ENCODE measurements at regions not wholly inside any gene's neighbourhood (a gene's known extent, or its start where the extent isn't known, plus 50 kb on each side); places are given as distances from the start of the nearest gene placed in this dataset.

DNA sequence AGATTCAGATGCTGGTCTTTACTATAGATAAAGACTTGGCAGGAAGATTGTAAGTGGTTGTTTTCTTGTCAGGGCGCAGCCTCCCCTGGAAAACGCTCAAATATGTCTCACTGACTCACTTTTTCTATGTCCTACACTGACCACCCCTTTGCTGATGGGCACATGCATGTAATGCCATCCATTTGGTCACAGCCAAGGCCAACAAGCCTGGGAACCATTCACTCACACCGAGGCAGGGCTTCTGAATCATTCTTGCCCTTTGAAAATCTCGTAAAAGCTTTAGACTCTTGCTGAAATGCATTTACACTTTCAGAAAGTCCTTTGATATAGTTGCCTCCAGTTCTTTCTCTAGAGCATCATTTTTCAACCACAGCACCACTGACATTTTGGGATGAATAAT, 249.4 kb downstream of the ACTL7B start:
- Mint-ChIP-seq H3K27ac (no peak overlapping the region), H3K36me3 (ENCODE audit: insufficient read depth in 1 of 3, low read depth in 3 of 3) (no peaks in the 10 kb centered on the region), H3K4me3 (no peak overlapping the region), H3K27me3 (ENCODE audit: low read depth) (no peaks in the 10 kb centered on the region; the same call in 1 of the 2 replicates), H3K4me1 (peaks cover 4% of the 10 kb centered on the region in 2 experiments; a peak in 3 of 4 replicates), H3K9me3 (no peaks in the 10 kb centered on the region)
- Histone ChIP-seq H3K4me1 (ENCODE audit: insufficient read depth, low read length) (no peaks in the 10 kb centered on the region), H3K4me2 (ENCODE audit: insufficient read depth, insufficient read length, low read length) (no peak overlapping the region), H3K9me3 (ENCODE audit: control insufficient read depth, low read depth, low read length) (no peaks in the 10 kb centered on the region), H2BK12ac (ENCODE audit: insufficient read length, low read depth, low read length) (no peak overlapping the region), H3K14ac (ENCODE audit: insufficient read depth, low read length) (no peak overlapping the region), H3K23me2 (ENCODE audit: insufficient read length, low read depth, low read length, poor library complexity, severe bottlenecking) (no peaks in the 10 kb centered on the region), H4K5ac (ENCODE audit: insufficient read length, low read depth, low read length) (no peak overlapping the region), H3K18ac (ENCODE audit: insufficient read length, low read depth, low read length) (no peak overlapping the region), H2BK15ac (ENCODE audit: low read depth, low read length) (no peak overlapping the region), H3K79me1 (ENCODE audit: insufficient read depth, low read depth, low read length, poor library complexity, severe bottlenecking) (no peaks in the 10 kb centered on the region), H2AFZ (ENCODE audit: low read length) (no peak overlapping the region), H3K79me2 (ENCODE audit: insufficient read depth, low read length) (no peaks in the 10 kb centered on the region), H2AK5ac (ENCODE audit: insufficient read length, low read length) (no peak overlapping the region), H4K8ac (replicated peaks; ENCODE audit: insufficient read length, low read depth, low read length) (no peak overlapping the region), H2BK20ac (ENCODE audit: low read depth, low read length, poor library complexity, severe bottlenecking) (no peak overlapping the region), H4K91ac (ENCODE audit: insufficient read length, low read depth, low read length) (no peak overlapping the region), H2BK5ac (ENCODE audit: insufficient read length, low read length) (no peak overlapping the region), H2BK120ac (ENCODE audit: low read depth, low read length, poor library complexity, severe bottlenecking) (no peak overlapping the region), H3K27ac (ENCODE audit: insufficient read length, low read depth, low read length) (no peak overlapping the region), H3K23ac (ENCODE audit: insufficient read length, low read depth, low read length) (no peak overlapping the region), H3T11ph (ENCODE audit: low read length) (no peak overlapping the region), H4K20me1 (ENCODE audit: control insufficient read depth, insufficient read depth, insufficient read length) (no peaks in the 10 kb centered on the region), H3K9ac (ENCODE audit: extremely low read depth, insufficient read length, low read length) (no peak overlapping the region), H3K4ac (ENCODE audit: low read depth, low read length) (no peak overlapping the region), H3K56ac (ENCODE audit: insufficient read length, low read depth, low read length) (no peak overlapping the region), H3K27me3 (ENCODE audit: insufficient read depth, low read length) (no peaks in the 10 kb centered on the region)
- DNase-seq, result no peak
- TF ChIP-seq, protein P1, sequence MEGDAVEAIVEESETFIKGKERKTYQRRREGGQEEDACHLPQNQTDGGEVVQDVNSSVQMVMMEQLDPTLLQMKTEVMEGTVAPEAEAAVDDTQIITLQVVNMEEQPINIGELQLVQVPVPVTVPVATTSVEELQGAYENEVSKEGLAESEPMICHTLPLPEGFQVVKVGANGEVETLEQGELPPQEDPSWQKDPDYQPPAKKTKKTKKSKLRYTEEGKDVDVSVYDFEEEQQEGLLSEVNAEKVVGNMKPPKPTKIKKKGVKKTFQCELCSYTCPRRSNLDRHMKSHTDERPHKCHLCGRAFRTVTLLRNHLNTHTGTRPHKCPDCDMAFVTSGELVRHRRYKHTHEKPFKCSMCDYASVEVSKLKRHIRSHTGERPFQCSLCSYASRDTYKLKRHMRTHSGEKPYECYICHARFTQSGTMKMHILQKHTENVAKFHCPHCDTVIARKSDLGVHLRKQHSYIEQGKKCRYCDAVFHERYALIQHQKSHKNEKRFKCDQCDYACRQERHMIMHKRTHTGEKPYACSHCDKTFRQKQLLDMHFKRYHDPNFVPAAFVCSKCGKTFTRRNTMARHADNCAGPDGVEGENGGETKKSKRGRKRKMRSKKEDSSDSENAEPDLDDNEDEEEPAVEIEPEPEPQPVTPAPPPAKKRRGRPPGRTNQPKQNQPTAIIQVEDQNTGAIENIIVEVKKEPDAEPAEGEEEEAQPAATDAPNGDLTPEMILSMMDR (conservative IDR thresholded peaks at IDR 0.05), result no peak
- WGBS (ENCODE audit: extremely low coverage, insufficient read length, low lambda C conversion rate), result no CpG with 5 or more reads among the region's 4 CpGs
